Fibroblast of gingiva (primary cell): ENCODE measurements at regions not wholly inside any gene's neighbourhood (a gene's known extent, or its start where the extent isn't known, plus 50 kb on each side); places are given as distances from the start of the nearest gene placed in this dataset.

Experiments used
- DNase-seq: peaks from one replicate; pipeline ENCODE4 v3.0.0-alpha.2; 2011; ENCODE audit warnings: low read depth

- DNase-seq, result no peak
These were observed 250.1 kb downstream of the DIO2 start for GRCh38 chr14:79961197-79961596.

GRCh38 chr14:79960288-79960687 lies 251.0 kb downstream of the DIO2 start:
- DNase-seq, result no peak

- no peak for DNase-seq
These were observed 259.7 kb downstream of the DIO2 start for GRCh38 chr14:79951572-79951971.

DNA sequence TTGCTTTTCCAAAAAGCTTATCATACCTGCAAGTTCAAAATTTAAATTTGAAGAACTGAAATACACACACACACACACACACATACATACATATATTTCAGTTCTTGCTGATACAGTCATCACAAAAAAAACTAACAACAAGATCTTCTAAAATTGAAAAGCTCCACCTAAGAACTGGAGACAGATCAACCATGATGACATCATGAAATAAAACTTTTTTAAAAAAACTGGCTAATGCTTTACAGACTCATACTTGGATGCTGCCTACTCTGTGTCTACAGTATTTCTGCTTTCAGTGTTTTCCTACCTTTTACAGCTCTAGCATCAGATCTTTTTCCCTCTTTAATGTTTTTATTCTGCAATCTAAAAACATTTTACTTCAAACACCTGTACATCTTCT lies 261.4 kb downstream of the DIO2 start:
- no peak for DNase-seq

DNA sequence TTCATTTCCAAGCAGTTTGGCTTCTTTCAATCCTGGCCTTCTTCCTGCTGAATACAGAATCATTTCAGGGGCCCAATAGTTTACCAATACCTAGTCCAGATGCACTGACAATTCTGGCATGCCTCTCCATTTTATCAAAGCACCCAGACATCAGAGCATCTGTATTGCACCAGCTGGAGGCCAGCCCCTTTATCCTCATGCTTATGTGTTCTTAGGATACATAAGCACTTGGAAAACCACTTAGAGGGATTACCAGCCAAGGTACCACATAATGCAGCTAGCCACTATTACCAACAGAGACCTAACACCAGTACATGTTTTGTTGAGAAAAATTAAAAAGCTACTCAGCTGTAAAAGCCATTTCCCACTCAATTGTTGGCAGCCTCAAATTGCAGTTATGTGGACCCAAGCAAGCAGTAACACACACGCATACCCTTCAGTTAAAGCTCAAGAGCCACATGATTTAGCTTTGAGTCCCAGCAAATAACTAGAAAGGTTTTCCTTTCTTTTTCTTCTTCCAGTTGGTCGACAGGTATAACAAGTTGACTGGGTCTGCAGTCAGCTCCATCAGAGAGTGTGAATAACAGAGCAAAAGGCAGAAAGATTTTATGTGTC lies 263.8 kb downstream of the DIO2 start:
- no peak for DNase-seq

DNA sequence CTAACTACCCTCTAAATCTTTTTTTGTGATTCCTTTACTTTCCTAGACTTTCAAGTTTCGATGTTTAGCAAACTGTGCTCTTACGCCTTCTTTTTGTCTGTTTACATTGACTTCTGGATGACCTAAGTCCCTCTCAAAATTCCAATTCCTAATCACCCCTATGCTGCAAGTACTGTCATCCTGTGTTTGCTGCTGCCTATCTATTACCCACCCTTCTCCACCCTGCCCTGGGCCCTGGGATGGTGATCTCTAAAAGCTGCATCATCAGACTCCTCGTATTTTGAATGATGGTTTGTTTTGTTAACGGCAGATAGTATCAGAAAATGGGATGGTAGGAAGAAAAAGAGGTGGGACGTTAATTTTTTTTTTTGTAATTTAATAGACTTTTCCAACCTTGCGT lies 272.1 kb downstream of the DIO2 start:
- no peak for DNase-seq

DNA sequence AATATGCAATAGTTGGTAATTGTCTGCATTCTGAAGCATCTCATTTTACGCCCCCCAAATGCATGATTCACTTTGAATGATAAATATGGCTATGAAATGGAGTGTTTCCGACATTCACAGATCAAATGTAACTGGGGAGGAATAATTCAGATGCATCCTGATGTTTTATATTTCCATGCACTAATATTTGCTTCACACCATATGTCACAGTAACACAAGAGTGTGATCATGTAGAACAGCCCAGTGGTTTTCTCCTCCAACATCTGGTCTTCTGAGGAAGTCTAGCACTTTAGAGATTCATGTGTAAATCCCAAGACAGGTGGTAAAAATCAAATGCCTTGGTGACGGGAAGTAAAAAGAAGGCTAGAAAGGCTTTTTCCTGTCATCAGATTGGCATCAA lies 273.1 kb downstream of the DIO2 start:
- DNase-seq, result no peak

DNA sequence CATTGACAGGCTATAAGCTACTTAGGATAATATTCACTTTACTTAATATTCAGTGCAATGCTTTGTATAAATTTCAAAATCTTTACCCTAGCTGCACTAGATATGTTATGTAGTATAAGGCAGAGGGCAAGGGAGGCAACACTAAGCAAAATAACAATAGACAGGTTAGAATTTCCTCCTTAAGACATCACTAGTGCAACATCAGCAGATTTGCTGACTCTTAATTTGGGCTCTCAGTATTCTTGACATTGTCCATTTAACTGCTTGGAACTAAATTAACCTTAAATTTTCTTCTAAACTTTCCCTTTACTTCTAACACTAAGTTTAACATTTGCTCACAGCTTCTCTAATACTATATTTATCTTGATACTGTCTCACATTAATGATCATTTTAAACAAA lies 273.9 kb downstream of the DIO2 start:
- DNase-seq, result no peak

DNA sequence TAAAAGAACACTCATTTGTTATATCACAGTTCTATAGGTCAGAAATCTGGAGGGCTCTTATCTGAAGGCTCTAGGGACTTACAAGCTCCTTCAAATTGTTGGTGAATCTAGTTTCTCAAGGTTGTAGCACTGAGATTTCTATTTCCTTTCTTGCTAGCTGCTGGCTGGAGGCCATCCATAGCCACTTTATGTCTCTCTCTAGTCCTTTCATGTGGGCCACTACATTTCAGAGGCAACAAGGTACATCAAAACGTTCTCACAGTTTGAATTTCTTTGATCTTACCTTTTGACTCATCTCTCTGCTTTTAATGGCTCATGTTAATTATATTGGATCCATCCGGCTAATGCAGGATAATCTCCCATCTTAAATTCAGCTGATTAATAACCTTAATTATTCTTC lies 286.8 kb downstream of the DIO2 start:
- DNase-seq, result no peak

DNA sequence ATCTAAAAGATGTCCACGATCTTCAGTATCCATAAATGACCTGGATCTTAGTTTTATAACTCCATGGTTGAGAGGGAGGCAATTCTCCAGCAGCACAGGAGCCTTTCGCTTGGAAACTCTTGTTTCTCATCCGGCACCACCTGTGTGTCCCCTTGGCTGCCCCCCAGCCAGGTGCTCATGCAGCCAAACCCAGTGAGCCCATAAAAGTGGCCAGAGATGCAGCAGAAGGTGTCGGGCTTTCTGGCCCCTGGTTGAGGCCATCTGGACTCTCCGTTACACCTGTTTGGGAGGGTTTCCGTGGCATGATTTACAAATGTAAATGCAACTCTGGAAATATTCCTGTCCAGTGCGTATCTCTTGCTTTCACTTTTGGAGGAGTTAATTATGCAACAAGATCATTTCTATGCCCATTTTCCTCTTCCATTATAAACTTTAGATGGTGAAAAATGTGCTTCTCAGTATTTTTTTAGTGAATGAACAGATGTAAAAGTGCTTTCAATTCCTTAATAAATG lies 291.1 kb downstream of the DIO2 start:
- no peak for DNase-seq
